Endothelial cell of umbilical vein (primary cell): ENCODE measurements at regions not wholly inside any gene's neighbourhood (a gene's known extent, or its start where the extent isn't known, plus 50 kb on each side); places are given as distances from the start of the nearest gene placed in this dataset.
"Not testable (repeated sequence)": the region's sequence is repeated elsewhere in the genome, so short reads cannot be mapped to it uniquely, and the experiment has no call there.

Experiments
- BruUV-seq: library from RNA; stranded (reverse); fragments of 400-500 nt; replicated peaks from 2 replicates; lab custom pipeline; 2021; lab: Mats Ljungman, UMichigan
- CTCF ChIA-PET: fragments of 300-600, 350-600 bp; sonication (Branson Sonifier 250); formaldehyde crosslinking; loops from one replicate; lab custom pipeline; 2021; ENCODE audit warnings: antibody characterized with exemption, inconsistent platforms; lab: Charles Lee
- POLR2A ChIA-PET: fragments of 300-600, 350-600 bp; sonication (Branson Sonifier 250); formaldehyde crosslinking; loops from one replicate; lab custom pipeline; 2021; ENCODE audit warnings: antibody characterized with exemption, inconsistent platforms; lab: Charles Lee
- DNase-seq: peaks from one replicate; pipeline ENCODE4 v3.0.0-alpha.2; 2011; ENCODE audit warnings: low read depth, low spot score
- FAIRE-seq: peaks from 2 replicates; lab custom pipeline; 2011; peaks lifted over from hg19 to GRCh38; lab: Jason Lieb, UNC
- H2AFZ ChIP-seq: 2 replicates; pipeline ENCODE4 v1.6.0; 2012; ENCODE audit warnings: low read depth, low read length, control low read depth, inconsistent platforms
- H3K27ac ChIP-seq: 2 replicates; pipeline ENCODE4 v1.5.1; 2011; ENCODE audit warnings: low read depth, mild to moderate bottlenecking, control low read depth, low read length, moderate library complexity; ENCODE audit not compliant: insufficient read depth
- H3K27me3 ChIP-seq, 2 experiments: 2 replicates each; pipeline versions ENCODE4 v1.6.0 to v1.6.1; 2011; ENCODE audit warnings: low read length in 2 of 2, mixed read lengths in 1 of 2; ENCODE audit not compliant: control insufficient read depth in 2 of 2, insufficient read depth in 2 of 2
- H3K36me3 ChIP-seq, 2 experiments: 2 replicates in 1 of 2; 3 replicates in 1 of 2; pipeline ENCODE4 v1.5.1; 2011; ENCODE audit warnings: low read length in 2 of 2, mild to moderate bottlenecking in 1 of 2, moderate library complexity in 1 of 2; ENCODE audit not compliant: control insufficient read depth in 2 of 2, insufficient read depth in 2 of 2; ENCODE audit errors: extremely low read depth in 1 of 2
- H3K4me1 ChIP-seq: 3 replicates; pipeline ENCODE4 v1.5.1; 2011; ENCODE audit warnings: mild to moderate bottlenecking, low read length; ENCODE audit not compliant: control insufficient read depth, insufficient read depth; ENCODE audit errors: extremely low read depth
- H3K4me2 ChIP-seq: 2 replicates; pipeline ENCODE4 v1.6.1; 2011; ENCODE audit warnings: low read length, control low read depth, mixed read lengths; ENCODE audit not compliant: insufficient read depth
- H3K4me3 ChIP-seq, 3 experiments: fragments of 200-600 bp in 1 of 3; sonication (generic), shearing (Covaris generic) in 1 of 3; replicated peaks in 1 of 3; 2 replicates each; pipeline ENCODE4 v1.5.1; 2011 to 2016; ENCODE audit warnings: control low read depth in 3 of 3, low read length in 3 of 3, mild to moderate bottlenecking in 2 of 3, inconsistent platforms in 1 of 3, low read depth in 1 of 3, moderate library complexity in 1 of 3; ENCODE audit not compliant: insufficient read depth in 1 of 3
- H3K79me2 ChIP-seq: 2 replicates; pipeline ENCODE4 v1.6.0; 2012; ENCODE audit warnings: low read length, inconsistent platforms; ENCODE audit not compliant: control insufficient read depth, insufficient read depth
- H3K9ac ChIP-seq: replicated peaks from 2 replicates; pipeline ENCODE3; 2011; ENCODE audit warnings: low read length, control low read depth; ENCODE audit not compliant: insufficient read depth; ENCODE audit errors: extremely low read depth
- H3K9me1 ChIP-seq: replicated peaks from 3 replicates; pipeline ENCODE4 v1.6.0; 2011; ENCODE audit warnings: mild to moderate bottlenecking, low read length; ENCODE audit not compliant: control insufficient read depth, insufficient read depth; ENCODE audit errors: extremely low read depth
- H3K9me3 ChIP-seq: replicated peaks from 2 replicates; pipeline ENCODE4 v1.5.1; 2012; ENCODE audit warnings: low read length, inconsistent platforms; ENCODE audit not compliant: control insufficient read depth, insufficient read depth
- H4K20me1 ChIP-seq: replicated peaks from 2 replicates; pipeline ENCODE3; 2011; ENCODE audit warnings: mild to moderate bottlenecking, low read length; ENCODE audit not compliant: control insufficient read depth, insufficient read depth; ENCODE audit errors: extremely low read depth
- CTCF ChIP-seq, 2 donors: IDR thresholded peaks; 1 replicate in 1 of 2; 2 replicates in 1 of 2; pipeline ENCODE4 v1.5.1; 2011; ENCODE audit warnings: low read length in 2 of 2, mild to moderate bottlenecking in 2 of 2, moderate library complexity in 2 of 2, control low read depth in 1 of 2, inconsistent platforms in 1 of 2, low read depth in 1 of 2; ENCODE audit not compliant: insufficient read depth in 1 of 2; ENCODE audit errors: extremely low read depth in 1 of 2
- EZH2 ChIP-seq: IDR thresholded peaks from 2 replicates; pipeline ENCODE4 v1.6.1; 2012; ENCODE audit warnings: borderline replicate concordance, low read depth, mild to moderate bottlenecking, moderate library complexity, low read length, inconsistent platforms; ENCODE audit not compliant: severe bottlenecking
- FOS ChIP-seq: IDR thresholded peaks from 2 replicates; pipeline ENCODE4 v1.6.1; 2011; ENCODE audit warnings: mild to moderate bottlenecking, low read length, moderate library complexity, borderline replicate concordance; ENCODE audit not compliant: insufficient read depth
- GATA2 ChIP-seq: IDR thresholded peaks from 2 replicates; pipeline ENCODE4 v1.7.0; 2011; ENCODE audit warnings: low read depth, mild to moderate bottlenecking, moderate library complexity, mixed read lengths, low read length; ENCODE audit not compliant: insufficient read length, insufficient read depth
- JUN ChIP-seq: IDR thresholded peaks from 2 replicates; pipeline ENCODE4 v1.6.1; 2011; ENCODE audit warnings: borderline replicate concordance, low read depth; ENCODE audit not compliant: insufficient read length, insufficient read depth
- MYC ChIP-seq: IDR thresholded peaks from one replicate; pipeline ENCODE4 v1.6.1; 2011; ENCODE audit warnings: mild to moderate bottlenecking, low read depth, low read length
- POLR2A ChIP-seq: IDR thresholded peaks from 2 replicates; pipeline ENCODE4 v1.6.1; 2012; ENCODE audit warnings: low read depth, mild to moderate bottlenecking, control low read depth, low read length
- POLR2AphosphoS5 ChIP-seq: IDR thresholded peaks from 2 replicates; pipeline ENCODE4 v1.6.1; 2012; ENCODE audit warnings: low read depth, mild to moderate bottlenecking, control low read depth, low read length, moderate library complexity; ENCODE audit not compliant: insufficient read depth
- dilution Hi-C: fragments of 300-500 bp; cut with MboI; formaldehyde crosslinking; loops from one replicate; pipeline ENCODE4 v1.15.0; 2019; ENCODE audit warnings: low sequenced_read_pairs; ENCODE audit not compliant: extremely low pct_ligation_motif_present
- intact Hi-C: fragments of 100-400 bp; cut with micrococcal nuclease; formaldehyde crosslinking; loops from one replicate; pipeline ENCODE4 v1.10.0; 2022
- TF ChIP-seq, protein P1 (sequence below): IDR thresholded peaks from 2 replicates; pipeline ENCODE4 v1.6.1; 2011; ENCODE audit not compliant: insufficient read depth, insufficient read length

- BruUV-seq, dilution Hi-C loops, POLR2A ChIA-PET, DNase-seq, H3K4me1 ChIP-seq, H3K4me2 ChIP-seq, FAIRE-seq, H3K4me3 ChIP-seq, H3K79me2 ChIP-seq, H3K27me3 ChIP-seq, H3K9me3 ChIP-seq, H3K9me1 ChIP-seq, H3K9ac ChIP-seq, CTCF ChIA-PET, H4K20me1 ChIP-seq, H3K36me3 ChIP-seq, intact Hi-C loops, H3K27ac ChIP-seq, H2AFZ ChIP-seq: not testable (repeated sequence)
Measured at GRCh38 chrX:124181515-124181914, 150.9 kb upstream of the TEX13D start.

DNA sequence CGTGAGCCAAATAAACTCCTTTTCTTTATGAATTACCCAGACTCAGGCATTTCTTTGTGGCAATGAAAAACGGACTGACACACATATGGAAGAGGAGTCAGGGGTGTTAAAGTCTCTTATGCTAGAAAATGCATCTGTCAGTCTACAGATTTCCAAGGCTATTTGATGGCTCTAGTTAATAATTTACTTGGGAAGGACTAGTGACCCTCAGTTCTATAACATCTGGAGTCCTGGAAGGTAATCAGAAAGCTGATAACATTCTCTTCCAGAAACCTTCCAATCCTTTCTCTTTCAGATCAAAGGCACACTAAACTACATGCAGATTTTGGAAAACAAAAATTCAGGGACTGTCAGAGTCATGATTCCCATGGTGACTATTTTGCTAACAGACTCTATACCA is 142.0 kb upstream of the TEX13D start:
- intact Hi-C loops (no loop called here), dilution Hi-C loops (no loop called here)
- no peak for DNase-seq
- Histone ChIP-seq H3K4me3 (no peak overlapping the region), H2AFZ (no peak overlapping the region), H3K9me1 (no peaks in the 10 kb centered on the region), H3K9ac (no peak overlapping the region), H3K36me3 (no peaks in the 10 kb centered on the region), H4K20me1 (no peaks in the 10 kb centered on the region), H3K9me3 (no peaks in the 10 kb centered on the region), H3K4me2 (no peak overlapping the region), H3K79me2 (no peaks in the 10 kb centered on the region), H3K4me1 (no peaks in the 10 kb centered on the region), H3K27ac (no peak overlapping the region), H3K27me3 (no peaks in the 10 kb centered on the region)
- no peak for FAIRE-seq
- ChIA-PET CTCF (no interaction called here), POLR2A (no interaction called here)
- no peak for TF ChIP-seq FOS
- no peak for TF ChIP-seq CTCF (IDR thresholded peaks at IDR 0.05; ENCODE audit: extremely low read depth in 1 of 2, insufficient read depth in 1 of 2, low read depth in 1 of 2, low read length in 2 of 2)
- no peak for TF ChIP-seq POLR2A
- no peak for TF ChIP-seq EZH2
- no peak for TF ChIP-seq POLR2AphosphoS5
- no peak for TF ChIP-seq JUN
- TF ChIP-seq MYC, result no peak
- TF ChIP-seq GATA2, result no peak
- TF ChIP-seq, protein P1, sequence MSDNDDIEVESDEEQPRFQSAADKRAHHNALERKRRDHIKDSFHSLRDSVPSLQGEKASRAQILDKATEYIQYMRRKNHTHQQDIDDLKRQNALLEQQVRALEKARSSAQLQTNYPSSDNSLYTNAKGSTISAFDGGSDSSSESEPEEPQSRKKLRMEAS, result no peak
- BruUV-seq, result no TSS peak
